ENCODE measurements at regions not wholly inside any gene's neighbourhood (a gene's known extent, or its start where the extent isn't known, plus 50 kb on each side); places are given as distances from the start of the nearest gene placed in this dataset.

- ChIA-PET POLR2A (no interaction called here), CTCF (no interaction called here), RAD21 (ENCODE audit: low non-redundant PET in 1 of 2, low total read pairs in 2 of 2, uncharacterized antibody in 2 of 2, unreplicated experiment in 2 of 2) (no interaction called here)
- BruUV-seq (replicated peaks): no TSS peak
- Histone ChIP-seq H3K27ac (ENCODE audit: low read depth, low read length) (no peak overlapping the region), H3K4me2 (ENCODE audit: low read length) (no peak overlapping the region), H3K4me3 (replicated peaks in 1 of 2; ENCODE audit: low read depth in 1 of 2, low read length in 2 of 2) (no peak overlapping the region), H3K27me3 (ENCODE audit: insufficient read depth, low read length) (no peaks in the 10 kb centered on the region), H2AFZ (ENCODE audit: low read depth, low read length, poor library complexity, severe bottlenecking) (no peak overlapping the region), H3K9ac (ENCODE audit: low read length) (no peak overlapping the region), H3K79me2 (ENCODE audit: insufficient read depth, low read length) (no peaks in the 10 kb centered on the region), H3K9me3 (ENCODE audit: control insufficient read depth in 1 of 2, insufficient read depth in 1 of 2, low read depth in 1 of 2, low read length in 2 of 2) (no peaks in the 10 kb centered on the region), H3K36me3 (ENCODE audit: control insufficient read depth in 1 of 2, insufficient read depth in 2 of 2, low read length in 2 of 2) (no peaks in the 10 kb centered on the region), H3K4me1 (ENCODE audit: control insufficient read depth in 1 of 2, insufficient read depth in 2 of 2, low read length in 2 of 2) (no peaks in the 10 kb centered on the region), H4K20me1 (ENCODE audit: insufficient read depth) (no peaks in the 10 kb centered on the region), H3K9me2 (ENCODE audit: insufficient read depth) (no peaks in the 10 kb centered on the region)
- intact Hi-C loops (cut with micrococcal nuclease): no loop called here
- no peak for TF ChIP-seq RAD21 (IDR thresholded peaks at IDR 0.05; ENCODE audit: low read depth)
- no peak for TF ChIP-seq YY1 (IDR thresholded peaks at IDR 0.05; ENCODE audit: extremely low read depth, insufficient replicate concordance, low read depth, low read length)
- no peak for TF ChIP-seq MAX (IDR thresholded peaks at IDR 0.05)
- TF ChIP-seq ELF1 (IDR thresholded peaks at IDR 0.05; ENCODE audit: borderline replicate concordance, low read depth): no peak
- no peak for TF ChIP-seq SIN3A (IDR thresholded peaks at IDR 0.05; ENCODE audit: low read depth)
- no peak for TF ChIP-seq ATF3 (IDR thresholded peaks at IDR 0.05)
- TF ChIP-seq SP1 (IDR thresholded peaks at IDR 0.05; ENCODE audit: low read depth): no peak
- no peak for TF ChIP-seq POLR2AphosphoS5 (IDR thresholded peaks at IDR 0.05; ENCODE audit: low read depth, low read length)
- TF ChIP-seq EZH2phosphoT487 (IDR thresholded peaks at IDR 0.05; ENCODE audit: borderline replicate concordance): no peak
- no peak for TF ChIP-seq CEBPB (IDR thresholded peaks at IDR 0.05; ENCODE audit: low read depth)
- no peak for TF ChIP-seq REST (IDR thresholded peaks at IDR 0.05; ENCODE audit: low read depth)
- TF ChIP-seq JUND (IDR thresholded peaks at IDR 0.05): no peak
- ATAC-seq (no peak), DNase-seq (ENCODE audit: low read depth, low spot score) (no peak)
Observed at GRCh38 chr3:162132981-162133380, 636.4 kb downstream of the OTOL1 start.

All from HCT116 (cell line).